WTC11 (cell line): ENCODE measurements at regions not wholly inside any gene's neighbourhood (a gene's known extent, or its start where the extent isn't known, plus 50 kb on each side); places are given as distances from the start of the nearest gene placed in this dataset.

Experiments
- ATAC-seq: fragments of 200-7000 bp; cut with Tn5 transposase; 2 replicates; pipeline ENCODE4 v1.10.0; 2021; ENCODE audit warnings: mild to moderate bottlenecking, moderate library complexity
- CTCF ChIA-PET: fragments of 300-600 bp; sonication (Branson Sonifier 250); formaldehyde crosslinking; loops from one replicate; lab custom pipeline; 2021; ENCODE audit warnings: antibody characterized with exemption; lab: Charles Lee
- POLR2A ChIA-PET: fragments of 350-600 bp; sonication (Branson Sonifier 250); formaldehyde crosslinking; loops from one replicate; lab custom pipeline; 2021; ENCODE audit warnings: antibody characterized with exemption; lab: Charles Lee
- DNase-seq: peaks from one replicate; pipeline ENCODE4 v3.0.0; 2021; ENCODE audit warnings: low spot score
- H3K27ac Mint-ChIP-seq: 2 replicates; pipeline ENCODE4 v1.8.0; 2021; ENCODE audit warnings: mixed read lengths
- H3K27me3 Mint-ChIP-seq: 2 replicates; pipeline ENCODE4 v1.8.0; 2021; ENCODE audit warnings: low read depth, mild to moderate bottlenecking, moderate library complexity, mixed read lengths
- H3K36me3 Mint-ChIP-seq: 2 replicates; pipeline ENCODE4 v1.8.0; 2021; ENCODE audit warnings: mixed read lengths
- H3K4me1 Mint-ChIP-seq: 2 replicates; pipeline ENCODE4 v1.8.0; 2022; ENCODE audit warnings: mixed read lengths
- H3K4me3 Mint-ChIP-seq: 2 replicates; pipeline ENCODE4 v1.8.0; 2021; ENCODE audit warnings: mild to moderate bottlenecking, moderate library complexity, mixed read lengths
- H3K9me3 Mint-ChIP-seq: 2 replicates; pipeline ENCODE4 v1.8.0; 2021; ENCODE audit warnings: mixed read lengths
- GRHL2 ChIP-seq: fragments of 250-450 bp; sonication (Bioruptor Pico); IDR thresholded peaks from 2 replicates; pipeline ENCODE4 v1.8.0; 2022; ENCODE audit warnings: mild to moderate bottlenecking, moderate library complexity; ENCODE audit not compliant: insufficient replicate concordance, severe bottlenecking
- GTF2I ChIP-seq: fragments of 250-450 bp; sonication (Bioruptor Pico); conservative IDR thresholded peaks from 2 replicates; pipeline ENCODE4 v1.4.0; 2021; ENCODE audit warnings: mild to moderate bottlenecking
- JUN ChIP-seq: sonication (generic); formaldehyde crosslinking; IDR thresholded peaks from 2 replicates; pipeline ENCODE4 v1.8.0; 2023; ENCODE audit warnings: mild to moderate bottlenecking, missing genetic modification reagents
- NFYB ChIP-seq: sonication (generic); formaldehyde crosslinking; conservative IDR thresholded peaks from 2 replicates; pipeline ENCODE4 v1.8.0; 2022; ENCODE audit warnings: low read depth, missing genetic modification reagents
- NR1H2 ChIP-seq: sonication (generic); formaldehyde crosslinking; IDR thresholded peaks from 2 replicates; pipeline ENCODE4 v1.9.0; 2021; ENCODE audit warnings: mild to moderate bottlenecking, moderate library complexity, missing genetic modification reagents
- PRRX2 ChIP-seq: fragments of 250-450 bp; sonication (Bioruptor Pico); IDR thresholded peaks from 2 replicates; pipeline ENCODE4 v1.8.0; 2021; ENCODE audit warnings: mild to moderate bottlenecking
- SMAD3 ChIP-seq: sonication (generic); formaldehyde crosslinking; IDR thresholded peaks from 2 replicates; pipeline ENCODE4 v1.8.0; 2022; ENCODE audit warnings: missing genetic modification reagents, mild to moderate bottlenecking, borderline replicate concordance
- SP1 ChIP-seq: sonication (generic); formaldehyde crosslinking; conservative IDR thresholded peaks from 2 replicates; pipeline ENCODE4 v1.8.1; 2022; ENCODE audit warnings: missing genetic modification reagents
- ZNF396 ChIP-seq: fragments of 250-450 bp; sonication (Bioruptor Pico); IDR thresholded peaks from 2 replicates; pipeline ENCODE4 v1.8.0; 2021; ENCODE audit warnings: mild to moderate bottlenecking, moderate library complexity, borderline replicate concordance
- ZNF416 ChIP-seq: fragments of 250-450 bp; sonication (Bioruptor Pico); IDR thresholded peaks from 2 replicates; pipeline ENCODE4 v1.9.0; 2021; ENCODE audit warnings: mild to moderate bottlenecking, inconsistent platforms
- ZNF671 ChIP-seq: fragments of 250-450 bp; sonication (Bioruptor Pico); IDR thresholded peaks from 2 replicates; pipeline ENCODE4 v1.8.0; 2021; ENCODE audit warnings: mild to moderate bottlenecking
- TF ChIP-seq, protein P1 (sequence below): fragments of 250-450 bp; sonication (Bioruptor Pico); conservative IDR thresholded peaks from 2 replicates; pipeline ENCODE4 v1.9.0; 2021; ENCODE audit warnings: mild to moderate bottlenecking
- TF ChIP-seq, protein P2 (sequence below): sonication (generic); formaldehyde crosslinking; IDR thresholded peaks from 2 replicates; pipeline ENCODE4 v1.8.0; 2023; ENCODE audit warnings: missing genetic modification reagents, mild to moderate bottlenecking, borderline replicate concordance
- TF ChIP-seq, protein P3 (sequence below): sonication (generic); formaldehyde crosslinking; IDR thresholded peaks from 2 replicates; pipeline ENCODE4 v1.8.1; 2022; ENCODE audit warnings: missing genetic modification reagents, borderline replicate concordance
- TF ChIP-seq, protein P4 (sequence below): sonication (generic); formaldehyde crosslinking; IDR thresholded peaks from 2 replicates; pipeline ENCODE4 v1.8.1; 2023; ENCODE audit warnings: mild to moderate bottlenecking, moderate library complexity, missing genetic modification reagents
- TF ChIP-seq, protein P5 (sequence below): sonication (generic); formaldehyde crosslinking; IDR thresholded peaks from 2 replicates; pipeline ENCODE4 v1.8.0; 2023; ENCODE audit warnings: missing genetic modification reagents
- TF ChIP-seq, protein P6 (sequence below): sonication (generic); formaldehyde crosslinking; IDR thresholded peaks from 2 replicates; pipeline ENCODE4 v1.8.1; 2022; ENCODE audit warnings: mild to moderate bottlenecking, moderate library complexity, missing genetic modification reagents
- TF ChIP-seq, protein P7 (sequence below): sonication (generic); formaldehyde crosslinking; IDR thresholded peaks from 2 replicates; pipeline ENCODE4 v1.8.0; 2022; ENCODE audit warnings: mild to moderate bottlenecking, missing genetic modification reagents

DNA sequence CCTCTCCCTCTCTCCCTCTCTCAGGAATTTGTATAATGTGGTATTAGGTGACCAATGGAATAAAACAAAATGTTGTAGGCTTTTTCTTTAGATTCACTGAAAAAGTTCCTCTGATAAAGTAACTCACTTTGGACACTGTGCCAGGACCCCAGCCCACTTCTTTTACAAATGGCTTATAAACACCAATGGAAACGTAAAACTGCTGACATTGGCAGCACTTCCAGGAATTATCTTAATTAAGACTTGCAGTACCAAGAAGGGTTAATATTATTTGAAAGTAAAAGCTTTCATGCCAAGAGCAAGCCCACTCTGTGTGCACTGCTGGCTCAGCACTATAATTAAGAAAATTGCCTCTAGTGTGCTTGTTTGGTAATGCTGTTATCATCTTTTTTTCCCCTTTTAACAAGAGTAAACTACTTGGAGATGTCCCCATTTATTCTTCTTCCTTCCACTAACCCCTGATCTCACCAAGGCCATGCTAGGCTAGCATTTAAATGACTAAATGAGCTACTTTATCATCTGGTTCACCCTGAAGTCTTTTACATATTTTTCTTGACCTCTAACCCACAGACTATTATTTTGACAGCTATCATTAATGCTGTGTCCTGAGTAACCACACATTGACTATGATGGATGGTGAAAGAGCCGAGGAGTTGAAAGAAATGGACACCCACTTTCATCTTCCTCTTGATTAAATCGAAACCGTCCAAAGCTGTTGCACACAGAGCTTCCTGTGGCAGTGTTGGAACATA, 232.2 kb upstream of the ETAA1 start:
- Mint-ChIP-seq H3K36me3 (no peaks in the 10 kb centered on the region), H3K4me1 (no peaks in the 10 kb centered on the region), H3K9me3 (peaks cover 11% of the 10 kb centered on the region), H3K4me3 (no peak overlapping the region), H3K27me3 (no peaks in the 10 kb centered on the region), H3K27ac (no peak overlapping the region)
- CTCF ChIA-PET = interaction anchor here (1.0 kb wide), 1 partner anchor 9 kb away, joined by 3 read pairs; no protein-coding TSS in a partner anchor
- POLR2A ChIA-PET = no interaction called here
- ATAC-seq (no peak), DNase-seq (no peak)
- TF ChIP-seq, protein P1, sequence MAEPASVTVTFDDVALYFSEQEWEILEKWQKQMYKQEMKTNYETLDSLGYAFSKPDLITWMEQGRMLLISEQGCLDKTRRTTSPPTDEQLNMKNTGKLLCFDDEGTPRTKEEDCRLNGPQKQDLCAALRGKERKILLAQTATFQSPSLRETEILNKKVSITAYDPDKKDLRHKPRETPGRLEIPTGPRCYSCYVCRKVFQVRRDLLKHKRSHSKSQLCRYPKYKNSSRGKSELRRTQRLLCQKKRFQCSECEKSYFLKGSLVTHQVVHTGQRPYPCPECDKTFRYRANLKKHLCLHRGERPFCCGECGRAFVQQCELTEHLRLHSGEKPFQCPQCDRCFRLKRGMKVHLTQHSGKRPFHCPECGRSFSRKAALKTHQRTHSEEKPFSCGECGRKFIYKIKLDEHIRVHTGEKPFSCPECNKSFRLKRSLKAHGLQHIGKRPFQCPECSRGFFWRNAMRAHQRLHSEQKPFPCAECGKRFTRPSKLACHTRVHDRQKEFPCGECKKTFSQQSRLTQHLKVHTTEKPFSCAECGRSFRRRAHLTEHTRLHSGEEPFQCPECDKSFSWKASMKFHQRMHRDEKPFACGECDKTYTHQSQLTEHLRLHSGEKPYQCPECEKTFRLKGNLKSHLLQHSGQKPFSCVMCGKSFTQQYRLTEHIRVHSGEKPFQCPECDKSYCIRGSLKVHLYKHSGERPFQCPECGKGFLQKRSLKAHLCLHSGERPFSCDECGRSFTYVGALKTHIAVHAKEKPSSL (CRISPR knock-in tag) = no peak
- TF ChIP-seq, protein P2, sequence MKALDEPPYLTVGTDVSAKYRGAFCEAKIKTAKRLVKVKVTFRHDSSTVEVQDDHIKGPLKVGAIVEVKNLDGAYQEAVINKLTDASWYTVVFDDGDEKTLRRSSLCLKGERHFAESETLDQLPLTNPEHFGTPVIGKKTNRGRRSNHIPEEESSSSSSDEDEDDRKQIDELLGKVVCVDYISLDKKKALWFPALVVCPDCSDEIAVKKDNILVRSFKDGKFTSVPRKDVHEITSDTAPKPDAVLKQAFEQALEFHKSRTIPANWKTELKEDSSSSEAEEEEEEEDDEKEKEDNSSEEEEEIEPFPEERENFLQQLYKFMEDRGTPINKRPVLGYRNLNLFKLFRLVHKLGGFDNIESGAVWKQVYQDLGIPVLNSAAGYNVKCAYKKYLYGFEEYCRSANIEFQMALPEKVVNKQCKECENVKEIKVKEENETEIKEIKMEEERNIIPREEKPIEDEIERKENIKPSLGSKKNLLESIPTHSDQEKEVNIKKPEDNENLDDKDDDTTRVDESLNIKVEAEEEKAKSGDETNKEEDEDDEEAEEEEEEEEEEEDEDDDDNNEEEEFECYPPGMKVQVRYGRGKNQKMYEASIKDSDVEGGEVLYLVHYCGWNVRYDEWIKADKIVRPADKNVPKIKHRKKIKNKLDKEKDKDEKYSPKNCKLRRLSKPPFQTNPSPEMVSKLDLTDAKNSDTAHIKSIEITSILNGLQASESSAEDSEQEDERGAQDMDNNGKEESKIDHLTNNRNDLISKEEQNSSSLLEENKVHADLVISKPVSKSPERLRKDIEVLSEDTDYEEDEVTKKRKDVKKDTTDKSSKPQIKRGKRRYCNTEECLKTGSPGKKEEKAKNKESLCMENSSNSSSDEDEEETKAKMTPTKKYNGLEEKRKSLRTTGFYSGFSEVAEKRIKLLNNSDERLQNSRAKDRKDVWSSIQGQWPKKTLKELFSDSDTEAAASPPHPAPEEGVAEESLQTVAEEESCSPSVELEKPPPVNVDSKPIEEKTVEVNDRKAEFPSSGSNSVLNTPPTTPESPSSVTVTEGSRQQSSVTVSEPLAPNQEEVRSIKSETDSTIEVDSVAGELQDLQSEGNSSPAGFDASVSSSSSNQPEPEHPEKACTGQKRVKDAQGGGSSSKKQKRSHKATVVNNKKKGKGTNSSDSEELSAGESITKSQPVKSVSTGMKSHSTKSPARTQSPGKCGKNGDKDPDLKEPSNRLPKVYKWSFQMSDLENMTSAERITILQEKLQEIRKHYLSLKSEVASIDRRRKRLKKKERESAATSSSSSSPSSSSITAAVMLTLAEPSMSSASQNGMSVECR = no peak
- TF ChIP-seq GRHL2 (CRISPR knock-in tag) (no peak), SP1 (no peak), NR1H2 (CRISPR knock-in tag) (no peak), SMAD3 (CRISPR knock-in tag) (no peak)
- TF ChIP-seq, protein P3, sequence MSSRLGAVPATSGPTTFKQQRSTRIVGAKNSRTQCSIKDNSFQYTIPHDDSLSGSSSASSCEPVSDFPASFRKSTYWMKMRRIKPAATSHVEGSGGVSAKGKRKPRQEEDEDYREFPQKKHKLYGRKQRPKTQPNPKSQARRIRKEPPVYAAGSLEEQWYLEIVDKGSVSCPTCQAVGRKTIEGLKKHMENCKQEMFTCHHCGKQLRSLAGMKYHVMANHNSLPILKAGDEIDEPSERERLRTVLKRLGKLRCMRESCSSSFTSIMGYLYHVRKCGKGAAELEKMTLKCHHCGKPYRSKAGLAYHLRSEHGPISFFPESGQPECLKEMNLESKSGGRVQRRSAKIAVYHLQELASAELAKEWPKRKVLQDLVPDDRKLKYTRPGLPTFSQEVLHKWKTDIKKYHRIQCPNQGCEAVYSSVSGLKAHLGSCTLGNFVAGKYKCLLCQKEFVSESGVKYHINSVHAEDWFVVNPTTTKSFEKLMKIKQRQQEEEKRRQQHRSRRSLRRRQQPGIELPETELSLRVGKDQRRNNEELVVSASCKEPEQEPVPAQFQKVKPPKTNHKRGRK (CRISPR knock-in tag) = no peak

DNA sequence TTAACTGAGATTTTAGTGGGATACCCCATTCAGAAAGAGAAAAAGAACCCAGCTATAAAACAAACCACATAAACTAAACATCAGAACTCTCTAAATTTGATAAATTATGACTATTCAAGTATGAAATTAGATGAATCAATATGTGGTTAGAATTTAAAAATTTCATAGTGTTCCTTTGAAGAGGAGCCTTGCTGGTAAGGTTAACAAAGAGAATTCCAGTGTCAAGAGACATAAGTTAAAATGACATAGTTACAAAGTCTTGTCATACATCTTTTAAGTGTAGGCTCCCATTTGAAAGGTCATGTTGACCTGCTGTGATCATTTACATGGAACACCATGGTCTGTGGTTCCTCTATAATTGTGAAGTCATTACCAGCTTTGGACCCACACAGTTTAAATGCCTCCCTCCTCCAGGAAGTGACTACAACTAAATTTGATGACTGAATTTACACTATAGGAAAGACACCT, 231.6 kb upstream of the ETAA1 start:
- no peaks in the 10 kb centered on the region for H3K27me3 Mint-ChIP-seq
- no peak for TF ChIP-seq ZNF671
- no peak for TF ChIP-seq NFYB (CRISPR knock-in tag)
- TF ChIP-seq, protein P4, sequence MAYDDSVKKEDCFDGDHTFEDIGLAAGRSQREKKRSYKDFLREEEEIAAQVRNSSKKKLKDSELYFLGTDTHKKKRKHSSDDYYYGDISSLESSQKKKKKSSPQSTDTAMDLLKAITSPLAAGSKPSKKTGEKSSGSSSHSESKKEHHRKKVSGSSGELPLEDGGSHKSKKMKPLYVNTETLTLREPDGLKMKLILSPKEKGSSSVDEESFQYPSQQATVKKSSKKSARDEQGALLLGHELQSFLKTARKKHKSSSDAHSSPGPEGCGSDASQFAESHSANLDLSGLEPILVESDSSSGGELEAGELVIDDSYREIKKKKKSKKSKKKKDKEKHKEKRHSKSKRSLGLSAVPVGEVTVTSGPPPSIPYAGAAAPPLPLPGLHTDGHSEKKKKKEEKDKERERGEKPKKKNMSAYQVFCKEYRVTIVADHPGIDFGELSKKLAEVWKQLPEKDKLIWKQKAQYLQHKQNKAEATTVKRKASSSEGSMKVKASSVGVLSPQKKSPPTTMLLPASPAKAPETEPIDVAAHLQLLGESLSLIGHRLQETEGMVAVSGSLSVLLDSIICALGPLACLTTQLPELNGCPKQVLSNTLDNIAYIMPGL (CRISPR knock-in tag) = no peak
- no peak for TF ChIP-seq GRHL2 (CRISPR knock-in tag)
- no peak for TF ChIP-seq ZNF396 (CRISPR knock-in tag)
- TF ChIP-seq GTF2I (CRISPR knock-in tag) = no peak
- TF ChIP-seq ZNF416 (CRISPR knock-in tag) = no peak
- TF ChIP-seq, protein P5, sequence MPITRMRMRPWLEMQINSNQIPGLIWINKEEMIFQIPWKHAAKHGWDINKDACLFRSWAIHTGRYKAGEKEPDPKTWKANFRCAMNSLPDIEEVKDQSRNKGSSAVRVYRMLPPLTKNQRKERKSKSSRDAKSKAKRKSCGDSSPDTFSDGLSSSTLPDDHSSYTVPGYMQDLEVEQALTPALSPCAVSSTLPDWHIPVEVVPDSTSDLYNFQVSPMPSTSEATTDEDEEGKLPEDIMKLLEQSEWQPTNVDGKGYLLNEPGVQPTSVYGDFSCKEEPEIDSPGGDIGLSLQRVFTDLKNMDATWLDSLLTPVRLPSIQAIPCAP (CRISPR knock-in tag) = no peak
- TF ChIP-seq, protein P6, sequence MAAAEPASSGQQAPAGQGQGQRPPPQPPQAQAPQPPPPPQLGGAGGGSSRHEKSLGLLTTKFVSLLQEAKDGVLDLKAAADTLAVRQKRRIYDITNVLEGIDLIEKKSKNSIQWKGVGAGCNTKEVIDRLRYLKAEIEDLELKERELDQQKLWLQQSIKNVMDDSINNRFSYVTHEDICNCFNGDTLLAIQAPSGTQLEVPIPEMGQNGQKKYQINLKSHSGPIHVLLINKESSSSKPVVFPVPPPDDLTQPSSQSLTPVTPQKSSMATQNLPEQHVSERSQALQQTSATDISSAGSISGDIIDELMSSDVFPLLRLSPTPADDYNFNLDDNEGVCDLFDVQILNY (CRISPR knock-in tag) = no peak
- TF ChIP-seq JUN (CRISPR knock-in tag) = no peak
- TF ChIP-seq, protein P7, sequence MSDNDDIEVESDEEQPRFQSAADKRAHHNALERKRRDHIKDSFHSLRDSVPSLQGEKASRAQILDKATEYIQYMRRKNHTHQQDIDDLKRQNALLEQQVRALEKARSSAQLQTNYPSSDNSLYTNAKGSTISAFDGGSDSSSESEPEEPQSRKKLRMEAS (CRISPR knock-in tag) = no peak
- no peak for TF ChIP-seq PRRX2 (CRISPR knock-in tag)
- CTCF ChIA-PET = interaction anchor here (1.0 kb wide), 1 partner anchor 10 kb away, joined by 3 read pairs; no protein-coding TSS in a partner anchor
- DNase-seq (no peak), ATAC-seq (no peak)
- POLR2A ChIA-PET = no interaction called here
- H3K27ac Mint-ChIP-seq = no peak overlapping the region
- H3K4me3 Mint-ChIP-seq = no peak overlapping the region
- no peaks in the 10 kb centered on the region for H3K4me1 Mint-ChIP-seq
- H3K36me3 Mint-ChIP-seq = no peaks in the 10 kb centered on the region
- H3K9me3 Mint-ChIP-seq = peaks cover 11% of the 10 kb centered on the region
